ENCODE measurements at regions not wholly inside any gene's neighbourhood (a gene's known extent, or its start where the extent isn't known, plus 50 kb on each side); places are given as distances from the start of the nearest gene placed in this dataset.

- no peak for DNase-seq
Measured at GRCh38 chr4:36494016-36494415, 212.6 kb downstream of the DTHD1 start.

GRCh38 chr4:36494747-36495146 is 213.3 kb downstream of the DTHD1 start:
- DNase-seq, result no peak

- DNase-seq, result no peak
Measured at GRCh38 chr4:36502350-36502749, 220.9 kb downstream of the DTHD1 start.

GRCh38 chr4:36508394-36508793 is 227.0 kb downstream of the DTHD1 start:
- no peak for DNase-seq

GRCh38 chr4:36509845-36510244 is 228.4 kb downstream of the DTHD1 start:
- no peak for DNase-seq

GRCh38 chr4:36511785-36512184 is 230.4 kb downstream of the DTHD1 start:
- no peak for DNase-seq

GRCh38 chr4:36516522-36517095 is 235.2 kb downstream of the DTHD1 start:
- DNase-seq, result no peak

- DNase-seq, result no peak
Measured at GRCh38 chr4:36523182-36523581, 241.8 kb downstream of the DTHD1 start.

- DNase-seq, result no peak
Measured at GRCh38 chr4:36532670-36533379, 251.4 kb downstream of the DTHD1 start.

- DNase-seq, result no peak
Measured at GRCh38 chr4:36533944-36534343, 252.5 kb downstream of the DTHD1 start.

- DNase-seq, result no peak
Measured at GRCh38 chr4:36547383-36547782, 266.0 kb downstream of the DTHD1 start.

- no peak for DNase-seq
Measured at GRCh38 chr4:36549252-36549651, 267.8 kb downstream of the DTHD1 start.

GRCh38 chr4:36549992-36550391 is 268.6 kb downstream of the DTHD1 start:
- no peak for DNase-seq

- DNase-seq, result no peak
Measured at GRCh38 chr4:36551697-36552214, 270.3 kb downstream of the DTHD1 start.

GRCh38 chr4:36553029-36553428 is 271.6 kb downstream of the DTHD1 start:
- DNase-seq, result no peak

GRCh38 chr4:36553453-36553852 is 272.0 kb downstream of the DTHD1 start:
- no peak for DNase-seq

- no peak for DNase-seq
Measured at GRCh38 chr4:36556984-36557383, 275.6 kb downstream of the DTHD1 start.

GRCh38 chr4:36568575-36568974 is 287.2 kb downstream of the DTHD1 start:
- DNase-seq, result no peak

- no peak for DNase-seq
Measured at GRCh38 chr4:36573441-36573840, 292.0 kb downstream of the DTHD1 start.

GRCh38 chr4:36574816-36575215 is 293.4 kb downstream of the DTHD1 start:
- DNase-seq, result no peak

- DNase-seq, result no peak
Measured at GRCh38 chr4:36582198-36582597, 300.8 kb downstream of the DTHD1 start.

- DNase-seq, result no peak
Measured at GRCh38 chr4:36587909-36588472, 306.6 kb downstream of the DTHD1 start.

- no peak for DNase-seq
Measured at GRCh38 chr4:36590343-36590742, 308.9 kb downstream of the DTHD1 start.

GRCh38 chr4:36601864-36602495 is 320.6 kb downstream of the DTHD1 start:
- DNase-seq, result no peak
